Liver (tissue), 3 donors: ENCODE measurements at regions not wholly inside any gene's neighbourhood (a gene's known extent, or its start where the extent isn't known, plus 50 kb on each side); places are given as distances from the start of the nearest gene placed in this dataset.

ENCODE experiments used
- EGR1 ChIP-seq, 2 donors: IDR thresholded peaks; 2 replicates each; pipeline ENCODE4 v1.6.1; 2016 to 2018; ENCODE audit warnings: antibody characterized with exemption in 2 of 2, low read depth in 2 of 2
- RAD21 ChIP-seq, 2 donors: IDR thresholded peaks; 2 replicates each; pipeline ENCODE4 v1.6.1; 2016; ENCODE audit warnings: antibody characterized with exemption in 2 of 2, mild to moderate bottlenecking in 2 of 2
- REST ChIP-seq: IDR thresholded peaks from 2 replicates; pipeline ENCODE4 v1.6.1; 2016; ENCODE audit warnings: antibody characterized with exemption, mild to moderate bottlenecking
- TAF1 ChIP-seq: conservative IDR thresholded peaks from 2 replicates; pipeline ENCODE4 v1.6.1; 2016; ENCODE audit warnings: antibody characterized with exemption, mild to moderate bottlenecking
- YY1 ChIP-seq: IDR thresholded peaks from 2 replicates; pipeline ENCODE4 v1.6.1; 2016; ENCODE audit warnings: antibody characterized with exemption, mild to moderate bottlenecking
- TF ChIP-seq, protein P1 (sequence below): fragments of 150-350 bp; IDR thresholded peaks from 2 replicates; pipeline ENCODE4 v1.5.1; 2017; ENCODE audit warnings: improper control_type of control experiment, low read depth, low read length; ENCODE audit not compliant: missing input control
- donor health status: healthy.
- donor health status: healthy.

GRCh38 chr5:152739916-152740315 lies 334.8 kb upstream of the NMUR2 start:
- no peak for TF ChIP-seq REST
- TF ChIP-seq, protein P1, sequence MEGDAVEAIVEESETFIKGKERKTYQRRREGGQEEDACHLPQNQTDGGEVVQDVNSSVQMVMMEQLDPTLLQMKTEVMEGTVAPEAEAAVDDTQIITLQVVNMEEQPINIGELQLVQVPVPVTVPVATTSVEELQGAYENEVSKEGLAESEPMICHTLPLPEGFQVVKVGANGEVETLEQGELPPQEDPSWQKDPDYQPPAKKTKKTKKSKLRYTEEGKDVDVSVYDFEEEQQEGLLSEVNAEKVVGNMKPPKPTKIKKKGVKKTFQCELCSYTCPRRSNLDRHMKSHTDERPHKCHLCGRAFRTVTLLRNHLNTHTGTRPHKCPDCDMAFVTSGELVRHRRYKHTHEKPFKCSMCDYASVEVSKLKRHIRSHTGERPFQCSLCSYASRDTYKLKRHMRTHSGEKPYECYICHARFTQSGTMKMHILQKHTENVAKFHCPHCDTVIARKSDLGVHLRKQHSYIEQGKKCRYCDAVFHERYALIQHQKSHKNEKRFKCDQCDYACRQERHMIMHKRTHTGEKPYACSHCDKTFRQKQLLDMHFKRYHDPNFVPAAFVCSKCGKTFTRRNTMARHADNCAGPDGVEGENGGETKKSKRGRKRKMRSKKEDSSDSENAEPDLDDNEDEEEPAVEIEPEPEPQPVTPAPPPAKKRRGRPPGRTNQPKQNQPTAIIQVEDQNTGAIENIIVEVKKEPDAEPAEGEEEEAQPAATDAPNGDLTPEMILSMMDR: no peak
- TF ChIP-seq TAF1: no peak
- no peak for TF ChIP-seq EGR1 (IDR thresholded peaks at IDR 0.05; ENCODE audit: low read depth in 2 of 2)
- no peak for TF ChIP-seq RAD21 (IDR thresholded peaks at IDR 0.05)
- no peak for TF ChIP-seq YY1
